Mammary epithelial cell (primary cell): ENCODE measurements at regions not wholly inside any gene's neighbourhood (a gene's known extent, or its start where the extent isn't known, plus 50 kb on each side); places are given as distances from the start of the nearest gene placed in this dataset.

Experiments used
- EZH2 ChIP-seq: IDR thresholded peaks from 2 replicates; pipeline ENCODE4 v1.6.1; 2012; ENCODE audit warnings: low read length, inconsistent platforms, borderline replicate concordance
- TF ChIP-seq, protein P1 (sequence below), 2 donors: IDR thresholded peaks in 1 of 2; conservative IDR thresholded peaks in 1 of 2; 2 replicates each; pipeline ENCODE4 v1.5.1; 2011 to 2012; ENCODE audit warnings: inconsistent platforms in 2 of 2, low read length in 2 of 2, mild to moderate bottlenecking in 2 of 2, control low read depth in 1 of 2, low read depth in 1 of 2; ENCODE audit not compliant: insufficient read depth in 1 of 2; ENCODE audit errors: extremely low read depth in 1 of 2

- TF ChIP-seq, protein P1, sequence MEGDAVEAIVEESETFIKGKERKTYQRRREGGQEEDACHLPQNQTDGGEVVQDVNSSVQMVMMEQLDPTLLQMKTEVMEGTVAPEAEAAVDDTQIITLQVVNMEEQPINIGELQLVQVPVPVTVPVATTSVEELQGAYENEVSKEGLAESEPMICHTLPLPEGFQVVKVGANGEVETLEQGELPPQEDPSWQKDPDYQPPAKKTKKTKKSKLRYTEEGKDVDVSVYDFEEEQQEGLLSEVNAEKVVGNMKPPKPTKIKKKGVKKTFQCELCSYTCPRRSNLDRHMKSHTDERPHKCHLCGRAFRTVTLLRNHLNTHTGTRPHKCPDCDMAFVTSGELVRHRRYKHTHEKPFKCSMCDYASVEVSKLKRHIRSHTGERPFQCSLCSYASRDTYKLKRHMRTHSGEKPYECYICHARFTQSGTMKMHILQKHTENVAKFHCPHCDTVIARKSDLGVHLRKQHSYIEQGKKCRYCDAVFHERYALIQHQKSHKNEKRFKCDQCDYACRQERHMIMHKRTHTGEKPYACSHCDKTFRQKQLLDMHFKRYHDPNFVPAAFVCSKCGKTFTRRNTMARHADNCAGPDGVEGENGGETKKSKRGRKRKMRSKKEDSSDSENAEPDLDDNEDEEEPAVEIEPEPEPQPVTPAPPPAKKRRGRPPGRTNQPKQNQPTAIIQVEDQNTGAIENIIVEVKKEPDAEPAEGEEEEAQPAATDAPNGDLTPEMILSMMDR (conservative IDR thresholded peaks at IDR 0.05 in 1 of 2, IDR thresholded peaks at IDR 0.05 in 1 of 2; ENCODE audit: extremely low read depth in 1 of 2, insufficient read depth in 1 of 2, low read depth in 1 of 2, low read length in 2 of 2): no peak
- TF ChIP-seq EZH2: no peak
Observed at GRCh38 chr2:83063933-83064332, 1395.1 kb downstream of the SUCLG1 start.
